CD4-positive, alpha-beta T cell treated with Interleukin-21 for 1 hour (primary cell): ENCODE measurements at regions not wholly inside any gene's neighbourhood (a gene's known extent, or its start where the extent isn't known, plus 50 kb on each side); places are given as distances from the start of the nearest gene placed in this dataset.

ENCODE experiments used
- DNase-seq: peaks from one replicate; pipeline ENCODE4 v3.0.0-alpha.2; 2020

- no peak for DNase-seq
Measured at GRCh38 chr10:105855791-105856190, 1214.7 kb downstream of the SORCS3 start.

GRCh38 chr10:105844676-105845570 is 1203.8 kb downstream of the SORCS3 start:
- DNase-seq: no peak

- DNase-seq: no peak
Measured at GRCh38 chr10:105844241-105844640, 1203.2 kb downstream of the SORCS3 start.

GRCh38 chr10:105843786-105844185 is 1202.7 kb downstream of the SORCS3 start:
- peak; percentile 1 for DNase-seq

GRCh38 chr10:105840288-105840770 is 1199.2 kb downstream of the SORCS3 start:
- no peak for DNase-seq

- no peak for DNase-seq
Measured at GRCh38 chr10:105838392-105838791, 1197.3 kb downstream of the SORCS3 start.

GRCh38 chr10:105837951-105838350 is 1196.9 kb downstream of the SORCS3 start:
- DNase-seq: peak; percentile 49

- no peak for DNase-seq
Measured at GRCh38 chr10:105834261-105835059, 1193.4 kb downstream of the SORCS3 start.

GRCh38 chr10:105827133-105827532 is 1186.0 kb downstream of the SORCS3 start:
- no peak for DNase-seq

GRCh38 chr10:105807935-105808587 is 1167.0 kb downstream of the SORCS3 start:
- DNase-seq: no peak

GRCh38 chr10:105803206-105803605 is 1162.1 kb downstream of the SORCS3 start:
- DNase-seq: no peak

GRCh38 chr10:105800641-105801040 is 1159.6 kb downstream of the SORCS3 start:
- DNase-seq: no peak

GRCh38 chr10:105798328-105798889 is 1157.3 kb downstream of the SORCS3 start:
- no peak for DNase-seq

GRCh38 chr10:105797234-105797890 is 1156.3 kb downstream of the SORCS3 start:
- peak; percentile 17 for DNase-seq

GRCh38 chr10:105793071-105793470 is 1152.0 kb downstream of the SORCS3 start:
- no peak for DNase-seq

GRCh38 chr10:105785721-105786120 is 1144.6 kb downstream of the SORCS3 start:
- DNase-seq: no peak

GRCh38 chr10:105783936-105784483 is 1142.9 kb downstream of the SORCS3 start:
- no peak for DNase-seq

GRCh38 chr10:105774881-105775280 is 1133.8 kb downstream of the SORCS3 start:
- no peak for DNase-seq

GRCh38 chr10:105774351-105774750 is 1133.3 kb downstream of the SORCS3 start:
- no peak for DNase-seq

GRCh38 chr10:105770524-105771212 is 1129.6 kb downstream of the SORCS3 start:
- DNase-seq: no peak
